Cardiac fibroblast (primary cell): ENCODE measurements at regions not wholly inside any gene's neighbourhood (a gene's known extent, or its start where the extent isn't known, plus 50 kb on each side); places are given as distances from the start of the nearest gene placed in this dataset.
"Not testable (repeated sequence)": the region's sequence is repeated elsewhere in the genome, so short reads cannot be mapped to it uniquely, and the experiment has no call there.

Experiments used
- DNase-seq, 2 donors: peaks; one replicate each; pipeline versions ENCODE4 v3.0.0 to v3.0.0-alpha.2; 2010; ENCODE audit warnings: low read depth in 2 of 2
- H3K4me3 ChIP-seq, 2 donors: replicated peaks in 1 of 2; 1 replicate in 1 of 2; 2 replicates in 1 of 2; pipeline ENCODE4 v1.5.1; 2011; ENCODE audit warnings: low read depth in 2 of 2, low read length in 2 of 2, mild to moderate bottlenecking in 2 of 2, moderate library complexity in 1 of 2
- TF ChIP-seq, protein P1 (sequence below): IDR thresholded peaks from one replicate; pipeline ENCODE4 v1.5.1; 2011; ENCODE audit warnings: low read depth, mild to moderate bottlenecking, low read length, inconsistent platforms

DNA sequence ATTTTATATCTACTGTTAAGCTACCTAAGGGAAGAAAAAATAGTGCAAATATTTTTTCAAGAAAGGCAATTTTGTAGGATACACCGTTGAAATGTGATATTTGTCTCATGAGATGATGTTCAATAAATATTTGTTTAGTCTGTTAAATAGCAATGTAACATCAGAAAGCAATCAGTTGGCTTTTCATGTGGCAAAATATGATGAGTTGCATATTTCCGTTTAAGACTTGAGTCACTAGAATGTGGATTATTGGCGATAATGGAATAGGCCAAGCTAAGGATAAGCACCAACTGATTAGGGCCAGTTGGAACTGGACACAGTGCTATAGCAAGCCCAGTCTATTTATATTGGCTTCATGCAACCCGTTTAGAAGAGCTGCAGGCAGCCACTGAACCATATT is 250.4 kb upstream of the SLC16A7 start:
- no peak overlapping the region for H3K4me3 ChIP-seq
- DNase-seq: no peak
- TF ChIP-seq, protein P1, sequence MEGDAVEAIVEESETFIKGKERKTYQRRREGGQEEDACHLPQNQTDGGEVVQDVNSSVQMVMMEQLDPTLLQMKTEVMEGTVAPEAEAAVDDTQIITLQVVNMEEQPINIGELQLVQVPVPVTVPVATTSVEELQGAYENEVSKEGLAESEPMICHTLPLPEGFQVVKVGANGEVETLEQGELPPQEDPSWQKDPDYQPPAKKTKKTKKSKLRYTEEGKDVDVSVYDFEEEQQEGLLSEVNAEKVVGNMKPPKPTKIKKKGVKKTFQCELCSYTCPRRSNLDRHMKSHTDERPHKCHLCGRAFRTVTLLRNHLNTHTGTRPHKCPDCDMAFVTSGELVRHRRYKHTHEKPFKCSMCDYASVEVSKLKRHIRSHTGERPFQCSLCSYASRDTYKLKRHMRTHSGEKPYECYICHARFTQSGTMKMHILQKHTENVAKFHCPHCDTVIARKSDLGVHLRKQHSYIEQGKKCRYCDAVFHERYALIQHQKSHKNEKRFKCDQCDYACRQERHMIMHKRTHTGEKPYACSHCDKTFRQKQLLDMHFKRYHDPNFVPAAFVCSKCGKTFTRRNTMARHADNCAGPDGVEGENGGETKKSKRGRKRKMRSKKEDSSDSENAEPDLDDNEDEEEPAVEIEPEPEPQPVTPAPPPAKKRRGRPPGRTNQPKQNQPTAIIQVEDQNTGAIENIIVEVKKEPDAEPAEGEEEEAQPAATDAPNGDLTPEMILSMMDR: no peak

DNA sequence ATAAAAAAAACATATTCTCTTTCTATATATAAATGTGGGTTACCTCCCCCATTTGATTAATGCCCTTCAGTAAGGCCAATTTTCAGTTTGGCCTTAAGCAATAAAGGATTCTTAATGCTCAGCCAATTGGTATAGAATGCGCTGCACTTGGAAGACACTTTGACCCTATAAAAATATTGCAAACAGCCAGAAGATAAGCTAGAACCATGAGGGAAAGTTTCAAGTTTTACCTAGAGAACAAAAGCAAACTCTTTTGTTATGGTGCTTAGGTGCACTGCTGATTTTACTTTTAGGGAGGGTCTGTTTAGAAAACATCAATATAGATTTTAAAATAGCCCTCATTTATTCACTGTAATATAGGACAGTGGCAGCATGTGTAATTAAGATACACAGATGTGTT is 251.6 kb upstream of the SLC16A7 start:
- no peak for DNase-seq
- TF ChIP-seq, protein P1: no peak
- no peak overlapping the region for H3K4me3 ChIP-seq

- TF ChIP-seq, protein P1: no peak
- H3K4me3 ChIP-seq: no peak overlapping the region
- no peak for DNase-seq
Measured at GRCh38 chr12:59329462-59329861, 266.4 kb upstream of the SLC16A7 start.

DNA sequence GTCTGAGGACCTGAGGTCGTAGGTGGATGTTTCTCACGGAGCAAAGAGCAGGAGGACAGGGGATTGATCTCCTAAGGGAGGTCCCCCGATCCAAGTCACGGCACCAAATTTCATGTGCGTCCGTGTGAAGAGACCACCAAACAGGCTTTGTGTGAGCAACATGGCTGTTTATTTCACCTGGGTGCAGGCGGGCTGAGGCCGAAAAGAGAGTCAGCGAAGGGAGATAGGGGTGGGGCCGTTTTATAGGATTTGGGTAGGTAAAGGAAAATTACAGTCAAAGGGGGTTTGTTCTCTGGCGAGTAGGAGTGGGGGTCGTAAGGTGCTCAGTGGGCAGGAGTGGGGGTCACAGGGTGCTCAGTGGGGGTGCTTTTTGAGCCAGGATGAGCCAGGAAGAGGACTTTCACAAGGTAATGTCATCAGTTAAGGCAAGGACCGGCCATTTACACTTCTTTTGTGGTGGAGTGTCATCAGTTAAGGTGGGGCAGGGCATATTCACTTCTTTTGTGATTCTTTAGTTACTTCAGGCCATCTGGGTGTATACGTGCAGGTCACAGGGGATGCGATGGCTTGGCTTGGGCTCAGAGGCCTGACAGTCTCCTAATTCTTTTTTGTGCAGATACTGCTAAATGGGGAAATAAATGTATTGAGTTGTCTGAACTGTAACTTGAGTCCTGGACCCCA is 267.3 kb upstream of the SLC16A7 start:
- not testable (repeated sequence) for DNase-seq, H3K4me3 ChIP-seq

DNA sequence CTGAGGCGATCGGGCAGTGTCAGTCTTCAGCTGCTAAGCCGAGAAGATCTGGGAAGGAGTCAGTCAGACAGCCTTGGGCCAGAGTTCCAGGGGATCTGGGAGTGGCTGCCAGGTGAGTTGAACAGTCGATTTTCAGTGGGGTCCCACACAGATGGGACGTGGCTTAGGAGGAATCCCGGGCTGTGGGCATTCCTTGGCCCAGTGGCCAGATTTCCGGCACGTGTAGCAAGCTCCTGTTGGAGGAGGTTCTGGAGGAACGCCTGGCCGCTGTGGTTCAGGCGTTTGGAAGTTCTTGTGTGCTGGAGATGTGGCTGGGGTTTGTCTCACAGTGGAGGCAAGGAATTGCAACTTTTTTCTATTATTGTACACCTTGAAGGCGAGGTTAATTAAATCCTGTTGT is 269.4 kb upstream of the SLC16A7 start:
- DNase-seq, H3K4me3 ChIP-seq: not testable (repeated sequence)

- DNase-seq: no peak
- H3K4me3 ChIP-seq: no peak overlapping the region
- TF ChIP-seq, protein P1: no peak
Measured at GRCh38 chr12:59322473-59322872, 273.4 kb upstream of the SLC16A7 start.

GRCh38 chr12:59321278-59321677 is 274.6 kb upstream of the SLC16A7 start:
- no peak for DNase-seq

GRCh38 chr12:59320112-59320511 is 275.7 kb upstream of the SLC16A7 start:
- TF ChIP-seq, protein P1: no peak
- no peak overlapping the region for H3K4me3 ChIP-seq
- no peak for DNase-seq

More at GRCh38 chr12:59321278-59321677, 274.6 kb upstream of the SLC16A7 start:
- no peak overlapping the region for H3K4me3 ChIP-seq
- TF ChIP-seq, protein P1: no peak
